Spleen (tissue), 7 donors: ENCODE measurements at regions not wholly inside any gene's neighbourhood (a gene's known extent, or its start where the extent isn't known, plus 50 kb on each side); places are given as distances from the start of the nearest gene placed in this dataset.

ENCODE experiments used
- POLR2A ChIP-seq, 3 donors: fragments of 450-650 bp; IDR thresholded peaks; one replicate each; pipeline ENCODE4 v1.5.1; 2017; ENCODE audit warnings: antibody characterized with exemption in 3 of 3, mild to moderate bottlenecking in 1 of 3
- POLR2AphosphoS5 ChIP-seq, 3 donors: sonication (generic); formaldehyde crosslinking; IDR thresholded peaks; one replicate each; pipeline ENCODE4 v1.5.1; 2017; ENCODE audit warnings: antibody characterized with exemption in 3 of 3
- TF ChIP-seq, protein P1 (sequence below), 11 experiments: fragments of 200-600 bp in 7 of 11; fragments of 450-650 bp in 4 of 11; sonication (generic) in 4 of 11; IDR thresholded peaks in 8 of 11; conservative IDR thresholded peaks in 3 of 11; 1 replicate in 7 of 11; 2 replicates in 4 of 11; pipeline versions ENCODE4 v1.4.0 to v1.8.0; 2016 to 2021; ENCODE audit warnings: antibody characterized with exemption in 11 of 11, inconsistent platforms in 4 of 11, mild to moderate bottlenecking in 1 of 11
- donor health status: DM: no; HTN: no; CAD: no; lungs with moderate emphysema.
- donor health status: DM: no; HTN: no; CAD: no.
- donor health status: DM: no; HTN: no; CAD: no.

DNA sequence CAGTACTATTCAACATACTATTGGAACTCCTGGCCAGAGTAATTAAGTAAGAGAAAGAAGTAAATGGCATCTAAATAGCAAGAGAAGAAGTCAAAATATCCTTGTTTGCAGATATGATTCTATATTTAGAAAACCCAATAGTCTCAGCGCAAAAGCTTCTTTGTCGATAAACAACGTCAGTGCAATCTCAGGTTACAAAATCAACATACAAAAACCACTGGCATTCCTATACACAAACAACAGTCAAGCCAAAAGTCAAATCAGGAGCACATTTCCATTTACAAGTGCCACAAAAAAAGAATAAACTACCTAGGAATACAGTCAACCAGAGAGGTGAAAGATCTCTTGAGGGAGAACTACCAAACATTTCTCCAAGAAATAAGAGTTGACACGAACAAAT, 1901.9 kb upstream of the ACO1 start:
- TF ChIP-seq, protein P1, sequence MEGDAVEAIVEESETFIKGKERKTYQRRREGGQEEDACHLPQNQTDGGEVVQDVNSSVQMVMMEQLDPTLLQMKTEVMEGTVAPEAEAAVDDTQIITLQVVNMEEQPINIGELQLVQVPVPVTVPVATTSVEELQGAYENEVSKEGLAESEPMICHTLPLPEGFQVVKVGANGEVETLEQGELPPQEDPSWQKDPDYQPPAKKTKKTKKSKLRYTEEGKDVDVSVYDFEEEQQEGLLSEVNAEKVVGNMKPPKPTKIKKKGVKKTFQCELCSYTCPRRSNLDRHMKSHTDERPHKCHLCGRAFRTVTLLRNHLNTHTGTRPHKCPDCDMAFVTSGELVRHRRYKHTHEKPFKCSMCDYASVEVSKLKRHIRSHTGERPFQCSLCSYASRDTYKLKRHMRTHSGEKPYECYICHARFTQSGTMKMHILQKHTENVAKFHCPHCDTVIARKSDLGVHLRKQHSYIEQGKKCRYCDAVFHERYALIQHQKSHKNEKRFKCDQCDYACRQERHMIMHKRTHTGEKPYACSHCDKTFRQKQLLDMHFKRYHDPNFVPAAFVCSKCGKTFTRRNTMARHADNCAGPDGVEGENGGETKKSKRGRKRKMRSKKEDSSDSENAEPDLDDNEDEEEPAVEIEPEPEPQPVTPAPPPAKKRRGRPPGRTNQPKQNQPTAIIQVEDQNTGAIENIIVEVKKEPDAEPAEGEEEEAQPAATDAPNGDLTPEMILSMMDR (IDR thresholded peaks at IDR 0.05 in 8 of 11, conservative IDR thresholded peaks at IDR 0.05 in 3 of 11) = no peak
- TF ChIP-seq POLR2AphosphoS5 (IDR thresholded peaks at IDR 0.05) = no peak
- TF ChIP-seq POLR2A (IDR thresholded peaks at IDR 0.05) = no peak
